ENCODE measurements at regions not wholly inside any gene's neighbourhood (a gene's known extent, or its start where the extent isn't known, plus 50 kb on each side); places are given as distances from the start of the nearest gene placed in this dataset.

DNA sequence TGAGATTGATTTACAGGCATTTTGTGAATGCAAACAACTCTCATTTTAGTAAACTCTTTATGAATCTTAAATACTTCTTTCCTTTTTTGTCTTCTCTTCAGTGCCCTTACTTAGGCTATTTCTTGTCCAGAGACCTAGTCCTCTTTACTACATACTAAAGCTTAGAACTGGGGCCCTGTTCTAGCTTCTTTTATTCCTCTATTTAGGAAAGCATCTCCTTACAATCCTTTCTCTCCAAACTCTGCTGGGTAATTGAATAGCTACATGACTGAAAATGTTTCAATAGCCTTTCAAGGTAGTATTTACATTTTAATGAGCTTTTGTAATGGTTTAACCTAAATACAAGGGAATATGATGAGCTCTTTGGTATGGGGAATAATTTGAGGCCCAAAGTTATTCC lies 1701.5 kb upstream of the TENM3 start:
- no peak overlapping the region for H3K4me3 ChIP-seq (ENCODE audit: low read length)
- no peaks in the 10 kb centered on the region for H3K27me3 ChIP-seq (ENCODE audit: insufficient read depth, low read length)
- no peaks in the 10 kb centered on the region for H3K4me1 ChIP-seq (ENCODE audit: insufficient read depth, low read length)
- no peaks in the 10 kb centered on the region for H3K9me3 ChIP-seq (ENCODE audit: low read depth, low read length)

DNA sequence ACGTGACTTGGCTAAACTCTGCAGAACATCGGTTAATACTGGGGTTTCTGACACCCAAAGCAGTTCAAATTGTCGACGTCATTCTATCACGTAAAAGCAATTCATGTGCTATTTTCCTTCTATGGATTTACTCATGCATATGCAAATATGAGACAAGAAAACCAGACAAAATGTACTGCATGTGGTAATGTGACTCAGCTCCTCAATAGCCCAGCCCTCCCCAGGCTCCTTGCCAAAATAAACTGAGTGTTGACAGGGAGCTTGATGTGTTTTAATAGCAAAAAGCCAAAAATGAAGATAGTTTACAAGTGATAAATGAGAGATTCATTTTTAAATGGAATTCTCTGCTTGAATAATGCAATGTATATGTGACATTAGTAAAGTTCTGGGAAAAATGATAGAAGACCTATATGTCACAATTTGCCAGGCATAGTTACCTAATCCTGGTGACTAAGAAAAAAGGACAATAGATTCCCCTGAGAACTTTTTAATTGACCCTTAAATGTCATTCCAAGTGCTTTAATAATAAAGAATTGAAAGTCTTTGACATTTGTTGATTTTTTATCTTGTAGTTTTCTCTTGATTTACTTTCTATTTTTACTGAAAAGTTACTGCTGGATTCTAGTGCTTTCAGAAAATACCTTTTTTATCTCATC lies 1700.6 kb upstream of the TENM3 start:
- H3K9me3 ChIP-seq (ENCODE audit: low read depth, low read length): no peaks in the 10 kb centered on the region
- H3K27me3 ChIP-seq (ENCODE audit: insufficient read depth, low read length): no peaks in the 10 kb centered on the region
- H3K4me1 ChIP-seq (ENCODE audit: insufficient read depth, low read length): no peaks in the 10 kb centered on the region
- H3K4me3 ChIP-seq (ENCODE audit: low read length): no peak overlapping the region

DNA sequence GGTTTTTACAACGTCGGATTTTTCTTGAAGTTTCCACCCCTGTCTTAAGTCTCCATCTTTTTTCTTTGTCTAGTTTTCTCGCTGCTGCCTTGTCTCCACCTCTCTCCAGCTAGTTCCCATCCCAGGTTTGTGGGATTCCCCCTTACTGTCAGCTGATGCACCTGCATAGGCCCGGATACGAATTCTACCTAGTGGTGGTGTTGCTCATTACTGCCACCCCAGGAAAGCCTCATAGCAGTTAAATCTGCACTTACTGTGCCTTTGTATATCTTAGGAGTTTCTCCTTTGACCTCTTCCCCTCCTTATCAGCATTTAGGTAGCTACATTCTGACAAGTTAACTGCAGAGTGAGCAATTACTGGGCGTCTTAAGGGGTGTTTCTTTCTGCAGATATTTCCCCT lies 1693.1 kb upstream of the TENM3 start:
- Histone ChIP-seq H3K4me1 (ENCODE audit: insufficient read depth, low read length) (no peaks in the 10 kb centered on the region), H3K27me3 (ENCODE audit: insufficient read depth, low read length) (no peaks in the 10 kb centered on the region), H3K9me3 (ENCODE audit: low read depth, low read length) (no peaks in the 10 kb centered on the region), H3K4me3 (ENCODE audit: low read length) (no peak overlapping the region)

DNA sequence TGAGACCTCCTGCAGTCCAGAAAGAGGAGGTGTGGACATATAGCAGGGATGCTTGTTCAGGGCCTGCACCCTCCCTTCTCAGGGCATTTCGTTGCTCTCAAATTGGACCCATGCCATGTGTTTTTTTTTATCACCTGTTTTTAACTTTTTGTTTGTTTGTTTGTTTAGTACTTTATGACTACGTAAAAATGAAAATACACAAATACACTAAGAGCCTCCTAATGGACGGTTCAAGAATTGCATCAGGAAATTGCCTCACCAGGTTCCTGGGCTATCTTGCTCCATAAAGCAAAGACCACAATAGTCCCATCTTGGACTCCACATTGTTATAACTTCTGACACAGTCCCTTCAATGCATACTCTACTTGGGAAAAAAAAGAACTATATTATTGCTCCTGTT lies 1685.9 kb upstream of the TENM3 start:
- Histone ChIP-seq H3K9me3 (ENCODE audit: low read depth, low read length) (no peaks in the 10 kb centered on the region), H3K27me3 (ENCODE audit: insufficient read depth, low read length) (no peaks in the 10 kb centered on the region), H3K4me3 (ENCODE audit: low read length) (no peak overlapping the region), H3K4me1 (ENCODE audit: insufficient read depth, low read length) (no peaks in the 10 kb centered on the region)

DNA sequence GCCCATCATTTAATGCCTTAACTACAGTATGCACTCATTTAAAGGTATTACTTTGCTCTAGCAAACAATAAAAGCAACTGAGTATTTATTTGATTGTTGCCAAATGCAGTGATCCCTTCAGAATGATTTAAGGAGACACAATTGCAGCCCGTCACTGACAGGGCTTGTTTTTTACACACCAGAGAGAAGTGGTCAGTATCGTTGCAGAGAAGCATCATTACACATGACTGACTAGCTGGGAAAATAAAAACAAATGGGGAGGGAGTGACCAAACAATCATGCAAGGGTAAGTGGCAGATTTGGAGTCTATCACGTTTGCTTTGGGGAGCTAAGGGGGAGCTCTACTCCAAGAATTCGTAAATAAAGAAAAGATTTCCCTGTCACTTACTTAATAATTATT lies 1685.3 kb upstream of the TENM3 start:
- H3K27me3 ChIP-seq (ENCODE audit: insufficient read depth, low read length): no peaks in the 10 kb centered on the region
- no peak overlapping the region for H3K4me3 ChIP-seq (ENCODE audit: low read length)
- no peaks in the 10 kb centered on the region for H3K4me1 ChIP-seq (ENCODE audit: insufficient read depth, low read length)
- H3K9me3 ChIP-seq (ENCODE audit: low read depth, low read length): no peaks in the 10 kb centered on the region

DNA sequence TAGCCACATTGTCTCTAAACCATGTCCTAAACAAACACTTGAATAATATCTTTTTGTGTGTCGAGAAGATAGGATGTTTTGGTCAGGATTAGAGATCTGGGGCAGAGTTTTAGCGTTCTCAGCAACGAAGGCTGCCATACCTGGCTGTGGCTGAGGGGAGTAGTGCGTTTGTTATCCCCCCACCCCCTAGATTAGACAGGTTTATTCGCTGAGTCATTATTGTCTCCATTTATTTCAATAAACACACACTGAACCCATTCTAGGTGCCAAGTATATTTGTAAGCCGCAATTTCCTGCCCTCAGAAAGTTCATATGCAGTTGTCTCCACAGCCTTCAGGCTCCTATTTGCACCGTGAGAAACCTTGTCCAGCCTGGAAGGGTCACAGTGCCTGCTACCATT lies 1684.8 kb upstream of the TENM3 start:
- Histone ChIP-seq H3K4me3 (ENCODE audit: low read length) (no peak overlapping the region), H3K27me3 (ENCODE audit: insufficient read depth, low read length) (no peaks in the 10 kb centered on the region), H3K4me1 (ENCODE audit: insufficient read depth, low read length) (no peaks in the 10 kb centered on the region), H3K9me3 (ENCODE audit: low read depth, low read length) (no peaks in the 10 kb centered on the region)

DNA sequence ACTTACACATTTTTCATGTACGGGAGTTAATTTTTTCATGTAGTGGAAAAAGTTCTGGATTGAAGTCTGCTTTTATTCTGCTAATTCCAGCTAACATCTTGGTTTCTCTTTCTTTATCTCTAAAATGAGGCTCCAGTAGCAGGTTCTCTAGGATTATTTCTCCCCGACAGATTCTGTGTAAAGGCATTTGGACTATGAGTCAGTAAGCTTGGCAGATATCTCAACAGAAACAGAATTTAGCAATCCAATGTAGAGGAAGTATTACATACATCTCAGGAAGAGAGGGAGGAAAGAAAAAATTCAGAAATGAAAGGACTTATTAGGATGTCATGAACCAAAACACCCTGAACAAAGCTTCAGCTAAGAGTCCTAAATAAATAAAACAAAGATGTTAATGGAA lies 1682.3 kb upstream of the TENM3 start:
- Histone ChIP-seq H3K4me3 (ENCODE audit: low read length) (no peak overlapping the region), H3K4me1 (ENCODE audit: insufficient read depth, low read length) (no peaks in the 10 kb centered on the region), H3K9me3 (ENCODE audit: low read depth, low read length) (no peaks in the 10 kb centered on the region), H3K27me3 (ENCODE audit: insufficient read depth, low read length) (no peaks in the 10 kb centered on the region)

DNA sequence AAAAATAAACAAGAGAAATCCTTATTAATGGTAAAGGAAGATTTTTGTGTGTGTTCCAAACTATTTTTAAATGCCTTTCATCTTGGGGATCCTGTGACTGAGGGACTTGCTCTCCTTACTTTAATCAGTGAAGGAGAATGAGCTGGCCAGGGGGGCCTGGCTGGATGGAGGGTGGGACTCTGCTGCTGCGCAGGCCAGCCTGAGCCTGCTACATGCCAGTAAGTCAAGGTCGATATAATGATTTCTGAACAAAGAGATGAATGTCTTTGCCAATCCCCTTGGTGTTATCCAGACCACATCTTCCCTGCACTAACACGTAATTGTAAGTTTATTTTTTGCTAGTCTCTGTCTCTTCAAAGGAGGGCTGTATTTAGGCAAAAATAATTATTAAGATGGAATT lies 1679.2 kb upstream of the TENM3 start:
- H3K4me3 ChIP-seq (ENCODE audit: low read length): no peak overlapping the region

DNA sequence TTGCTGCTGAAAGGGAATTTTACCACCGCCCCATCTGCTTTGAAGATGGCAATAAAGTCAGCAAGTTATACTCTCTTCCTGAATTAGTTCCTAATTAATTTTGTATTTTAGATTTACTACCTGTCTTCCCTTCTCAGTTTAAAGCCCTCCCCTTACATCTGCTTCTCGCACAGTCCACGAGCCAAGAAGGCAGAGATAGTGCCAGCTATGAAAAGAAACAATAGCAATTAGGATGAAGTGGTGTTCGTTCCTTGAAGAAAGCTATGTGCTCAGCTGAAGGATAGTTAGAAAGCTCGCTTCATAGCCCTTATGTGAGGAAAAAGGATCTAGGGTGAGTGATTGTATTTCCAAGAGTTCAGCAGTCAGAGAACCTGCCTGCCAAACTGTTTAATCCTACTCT lies 1678.8 kb upstream of the TENM3 start:
- Histone ChIP-seq H3K4me3 (ENCODE audit: low read length) (no peak overlapping the region), H3K27me3 (ENCODE audit: insufficient read depth, low read length) (no peaks in the 10 kb centered on the region), H3K9me3 (ENCODE audit: low read depth, low read length) (no peaks in the 10 kb centered on the region), H3K4me1 (ENCODE audit: insufficient read depth, low read length) (no peaks in the 10 kb centered on the region)

More for the DNA sequence above, 1679.2 kb upstream of the TENM3 start:
- H3K9me3 ChIP-seq (ENCODE audit: low read depth, low read length): no peaks in the 10 kb centered on the region
- H3K27me3 ChIP-seq (ENCODE audit: insufficient read depth, low read length): no peaks in the 10 kb centered on the region
- H3K4me1 ChIP-seq (ENCODE audit: insufficient read depth, low read length): no peaks in the 10 kb centered on the region

DNA sequence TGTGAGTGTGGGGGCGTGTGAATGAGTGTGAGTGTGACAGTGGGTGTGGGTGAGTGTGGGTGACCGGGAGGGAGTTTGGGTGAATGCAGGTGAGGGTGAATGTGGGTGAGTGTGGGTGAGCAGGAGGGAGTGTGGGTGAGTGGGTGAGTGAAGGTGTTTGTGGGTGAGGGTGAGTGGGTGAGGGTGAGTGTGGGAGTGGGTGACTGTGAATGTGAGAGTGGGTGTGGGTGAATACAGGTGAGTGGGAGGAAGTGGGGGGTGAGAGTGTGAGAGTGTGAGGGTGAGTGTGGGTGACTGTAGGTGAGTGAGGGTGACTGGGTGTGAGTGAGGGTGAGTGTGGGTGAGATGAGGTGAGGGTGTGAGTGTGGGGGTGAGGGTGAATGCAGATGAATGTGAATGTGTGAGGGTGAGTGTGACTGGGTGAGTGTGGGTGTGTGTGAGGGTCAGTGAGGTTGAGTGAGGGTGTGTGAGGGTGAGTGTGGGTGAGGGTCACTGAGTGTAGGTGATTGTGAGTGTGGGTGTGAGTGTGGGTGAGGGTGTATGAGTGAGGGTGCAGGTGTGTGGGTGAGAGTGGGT lies 1677.3 kb upstream of the TENM3 start:
- H3K27me3 ChIP-seq (ENCODE audit: insufficient read depth, low read length): no peaks in the 10 kb centered on the region
- H3K4me1 ChIP-seq (ENCODE audit: insufficient read depth, low read length): no peaks in the 10 kb centered on the region
- H3K4me3 ChIP-seq (ENCODE audit: low read length): no peak overlapping the region
- no peaks in the 10 kb centered on the region for H3K9me3 ChIP-seq (ENCODE audit: low read depth, low read length)

DNA sequence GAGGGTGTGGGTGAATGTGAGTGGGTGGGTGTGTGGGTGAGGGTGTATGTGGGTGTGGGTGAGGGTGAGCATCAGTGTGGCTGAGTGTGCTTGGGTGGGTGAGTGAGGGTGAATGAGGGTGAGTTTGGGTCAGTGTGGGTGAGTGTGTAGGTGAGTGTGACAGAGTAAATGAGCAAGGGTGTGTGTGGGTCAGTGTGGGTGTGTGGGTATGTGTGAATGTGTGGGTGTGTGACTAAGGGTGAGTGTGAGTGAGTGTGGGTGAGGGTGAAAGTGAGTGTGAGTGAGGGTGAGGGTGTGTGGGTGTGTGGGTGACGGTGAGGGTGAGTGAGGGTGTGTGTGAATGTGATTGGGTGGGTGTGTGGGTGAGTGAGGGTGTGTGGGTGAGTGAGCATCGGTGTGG lies 1676.7 kb upstream of the TENM3 start:
- Histone ChIP-seq H3K27me3 (ENCODE audit: insufficient read depth, low read length) (no peaks in the 10 kb centered on the region), H3K4me1 (ENCODE audit: insufficient read depth, low read length) (no peaks in the 10 kb centered on the region), H3K4me3 (ENCODE audit: low read length) (no peak overlapping the region), H3K9me3 (ENCODE audit: low read depth, low read length) (no peaks in the 10 kb centered on the region)

DNA sequence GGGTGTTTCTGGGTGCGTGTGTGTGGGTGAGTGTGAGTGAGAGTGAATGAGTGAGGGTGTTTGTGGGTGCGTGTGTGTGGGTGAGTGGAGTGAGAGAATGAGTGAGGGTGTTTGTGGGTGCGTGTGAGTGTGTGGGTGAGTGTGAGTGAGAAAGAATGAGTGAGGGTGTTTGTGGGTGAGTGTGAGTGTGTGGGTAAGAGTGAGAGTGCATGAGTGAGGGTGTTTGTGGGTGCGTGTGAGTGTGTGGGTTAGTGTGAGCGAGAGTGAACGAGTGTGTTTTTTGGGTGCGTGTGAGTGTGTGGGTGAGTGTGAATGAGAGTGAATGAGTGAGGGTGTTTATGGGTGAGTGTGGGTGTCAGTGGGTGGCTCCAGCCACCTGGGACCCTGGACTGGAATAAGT lies 1676.1 kb upstream of the TENM3 start:
- H3K4me3 ChIP-seq (ENCODE audit: low read length): no peak overlapping the region
- H3K9me3 ChIP-seq (ENCODE audit: low read depth, low read length): no peaks in the 10 kb centered on the region
- H3K27me3 ChIP-seq (ENCODE audit: insufficient read depth, low read length): no peaks in the 10 kb centered on the region
- no peaks in the 10 kb centered on the region for H3K4me1 ChIP-seq (ENCODE audit: insufficient read depth, low read length)

DNA sequence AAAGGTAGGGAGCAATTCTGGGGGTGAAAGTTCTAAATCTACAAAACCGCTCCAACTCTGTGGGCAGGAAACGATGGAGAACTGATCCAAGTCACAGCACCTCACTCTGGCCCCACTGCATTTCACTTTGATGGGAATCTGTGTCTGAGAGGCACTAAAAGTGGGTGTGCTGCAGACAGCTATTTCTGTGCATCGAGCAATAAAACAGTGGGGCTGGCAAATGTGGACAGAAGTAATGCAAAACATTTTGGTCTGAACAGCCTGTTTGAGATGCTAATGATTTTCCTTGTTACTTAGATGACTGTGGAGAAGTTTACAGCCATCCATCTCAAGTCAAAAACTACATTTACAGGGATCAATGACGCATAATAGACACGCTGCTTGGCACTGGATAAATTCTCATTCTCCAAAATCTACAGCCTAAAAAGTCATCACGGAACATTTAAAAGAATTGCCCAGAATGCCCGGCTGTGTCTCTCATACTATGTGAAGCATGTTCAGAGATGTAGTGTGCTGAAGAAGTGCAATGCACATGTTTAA lies 1671.6 kb upstream of the TENM3 start:
- Histone ChIP-seq H3K4me3 (ENCODE audit: low read length) (no peak overlapping the region), H3K4me1 (ENCODE audit: insufficient read depth, low read length) (no peaks in the 10 kb centered on the region), H3K27me3 (ENCODE audit: insufficient read depth, low read length) (no peaks in the 10 kb centered on the region), H3K9me3 (ENCODE audit: low read depth, low read length) (no peaks in the 10 kb centered on the region)

DNA sequence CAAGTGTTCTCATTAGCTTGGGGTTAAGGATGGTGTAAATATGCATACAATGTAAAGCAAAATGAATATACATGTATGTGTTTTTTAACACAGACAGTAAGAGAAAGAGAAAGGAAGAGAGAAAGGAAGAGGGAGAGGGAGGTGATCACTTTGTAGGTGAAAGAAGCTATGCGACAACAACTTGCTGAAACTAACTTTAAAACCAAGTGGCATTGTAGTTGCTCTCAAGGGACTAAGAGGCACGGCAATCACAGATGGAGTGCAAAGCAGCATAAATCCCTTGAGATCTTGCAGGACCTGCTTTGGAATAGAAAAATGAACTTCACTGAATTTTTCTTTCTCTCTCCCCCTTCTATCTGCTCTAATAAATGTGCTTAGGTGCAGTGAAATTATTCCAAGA lies 1665.0 kb upstream of the TENM3 start:
- Histone ChIP-seq H3K4me1 (ENCODE audit: insufficient read depth, low read length) (no peaks in the 10 kb centered on the region), H3K4me3 (ENCODE audit: low read length) (no peak overlapping the region), H3K27me3 (ENCODE audit: insufficient read depth, low read length) (no peaks in the 10 kb centered on the region), H3K9me3 (ENCODE audit: low read depth, low read length) (no peaks in the 10 kb centered on the region)

DNA sequence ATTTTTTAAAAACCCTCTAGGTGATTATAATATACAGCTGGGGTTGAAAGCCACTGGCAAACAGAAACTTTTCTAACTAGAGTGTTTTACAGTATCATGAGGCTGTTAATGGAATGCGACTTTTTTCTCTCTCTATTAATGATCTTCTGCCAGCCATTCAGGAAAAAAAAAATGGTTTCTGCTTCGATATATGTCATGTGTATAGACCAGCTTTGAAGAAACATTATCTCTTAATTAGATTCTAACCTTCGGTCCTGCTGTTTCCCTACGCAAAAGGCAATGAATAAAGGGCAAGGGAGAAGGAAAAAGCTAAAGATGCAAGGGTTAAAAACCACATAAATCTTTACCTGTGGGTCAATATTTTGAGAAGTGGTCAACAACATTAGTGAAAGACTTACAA lies 1662.1 kb upstream of the TENM3 start:
- Histone ChIP-seq H3K4me3 (ENCODE audit: low read length) (no peak overlapping the region), H3K27me3 (ENCODE audit: insufficient read depth, low read length) (no peaks in the 10 kb centered on the region), H3K4me1 (ENCODE audit: insufficient read depth, low read length) (no peaks in the 10 kb centered on the region), H3K9me3 (ENCODE audit: low read depth, low read length) (no peaks in the 10 kb centered on the region)

DNA sequence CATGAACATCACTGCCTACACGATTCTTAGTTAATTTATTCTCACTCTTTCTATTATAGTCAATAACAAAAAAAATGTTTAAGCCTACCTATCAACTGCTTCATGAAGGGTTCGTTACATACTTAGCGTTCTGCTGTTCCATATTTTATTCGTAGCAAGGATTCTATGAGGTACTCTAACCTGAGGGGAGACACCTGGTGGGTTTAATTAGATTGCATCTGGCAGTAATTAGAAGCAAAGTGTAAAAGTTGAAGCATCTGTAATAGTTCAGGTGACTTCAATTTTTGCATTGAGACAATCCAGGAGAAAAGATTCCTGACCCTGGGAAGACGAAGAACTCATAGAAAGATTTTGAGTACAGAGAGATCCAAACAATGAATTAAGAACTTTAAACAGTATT lies 1655.8 kb upstream of the TENM3 start:
- Histone ChIP-seq H3K9me3 (ENCODE audit: low read depth, low read length) (no peaks in the 10 kb centered on the region), H3K4me3 (ENCODE audit: low read length) (no peak overlapping the region), H3K27me3 (ENCODE audit: insufficient read depth, low read length) (no peaks in the 10 kb centered on the region)

More for the DNA sequence above, 1655.8 kb upstream of the TENM3 start:
- H3K4me1 ChIP-seq (ENCODE audit: insufficient read depth, low read length): no peaks in the 10 kb centered on the region
